GM19025 (cell line): ENCODE measurements at regions not wholly inside any gene's neighbourhood (a gene's known extent, or its start where the extent isn't known, plus 50 kb on each side); places are given as distances from the start of the nearest gene placed in this dataset.

Experiments
- ATAC-seq: cut with Tn5 transposase; IDR thresholded peaks from one replicate; pipeline ENCODE4 v1.9.1; 2021; ENCODE audit warnings: mild to moderate bottlenecking, low read depth, moderate library complexity; ENCODE audit not compliant: unreplicated experiment

DNA sequence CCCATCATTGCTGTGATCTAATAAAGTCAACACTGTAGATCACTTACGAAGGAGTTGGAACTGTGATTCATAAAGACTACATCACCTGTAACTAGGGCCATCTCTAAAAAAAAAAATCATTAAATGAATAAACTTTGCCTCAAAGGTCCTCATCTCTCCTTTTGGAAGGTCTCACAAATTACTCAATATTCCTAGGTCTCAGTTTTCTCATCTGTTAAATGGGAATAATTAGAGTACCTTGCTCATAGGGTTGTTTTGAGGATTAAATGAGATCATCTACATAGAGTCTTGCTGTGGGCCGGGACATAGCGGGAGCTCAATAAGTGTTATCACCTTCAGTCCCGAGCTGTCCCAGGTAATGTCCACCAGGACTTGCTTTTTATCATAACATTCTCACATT lies 335.1 kb upstream of the PROK2 start:
- ATAC-seq = no peak

DNA sequence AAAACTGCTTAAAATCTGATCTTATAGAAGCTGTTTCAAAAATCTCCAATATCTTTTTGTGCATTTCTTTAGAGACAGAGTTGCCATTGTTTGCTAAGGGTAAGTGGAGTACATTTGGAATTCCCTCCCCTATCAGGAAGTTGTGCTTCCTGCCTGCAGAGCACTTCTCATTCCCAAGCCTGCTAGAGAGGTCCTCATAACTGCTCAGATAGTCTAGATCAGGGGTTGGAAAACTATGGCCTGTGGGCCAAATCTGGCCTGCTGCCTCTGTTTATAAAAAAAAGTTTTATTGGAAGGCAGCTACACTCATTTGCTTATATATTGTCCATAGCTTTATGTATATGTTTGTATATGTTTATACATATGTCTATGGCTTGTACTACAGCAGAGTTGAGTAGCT lies 333.7 kb upstream of the PROK2 start:
- ATAC-seq = no peak

DNA sequence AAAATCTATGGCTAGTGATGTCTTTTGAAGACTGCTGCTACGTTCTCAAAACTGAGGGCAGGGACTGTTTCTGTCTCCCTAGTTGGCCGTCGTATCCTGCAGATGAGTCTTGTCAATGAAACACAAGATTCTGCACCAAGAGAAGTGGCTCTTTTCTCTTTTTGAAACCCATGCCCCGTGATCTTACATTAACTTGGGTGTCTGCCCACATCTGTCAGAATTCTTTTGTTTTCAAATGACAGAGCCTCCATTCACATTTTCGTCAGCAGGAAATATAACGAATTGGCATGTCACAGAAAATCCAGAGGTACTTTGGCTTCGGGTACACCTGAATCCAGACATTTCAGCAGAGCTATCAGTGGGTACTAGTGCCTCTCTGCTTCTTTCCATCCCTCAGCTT lies 331.3 kb upstream of the PROK2 start:
- no peak for ATAC-seq

DNA sequence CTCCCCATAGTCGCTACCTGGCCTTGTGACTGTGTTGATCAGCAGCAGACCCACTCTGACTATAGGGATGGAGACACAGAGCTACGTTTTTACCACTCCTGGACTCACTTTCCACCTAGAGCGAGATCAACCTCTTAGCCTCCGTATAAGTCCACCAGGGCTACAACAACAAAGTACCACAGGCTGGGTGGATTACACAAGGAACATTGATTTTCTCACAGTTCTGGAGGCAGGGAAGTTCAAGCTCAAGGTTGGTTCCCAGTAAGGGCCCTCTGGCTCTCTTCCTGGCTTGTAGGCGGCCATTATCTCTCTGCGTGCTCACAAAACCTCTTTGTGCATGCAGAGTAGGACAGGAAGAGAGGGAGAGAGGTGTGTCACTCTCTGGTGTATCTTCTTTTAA lies 330.4 kb upstream of the PROK2 start:
- no peak for ATAC-seq

- ATAC-seq = no peak
These were observed 329.8 kb upstream of the PROK2 start for GRCh38 chr3:72114773-72115172.

GRCh38 chr3:72113964-72114363 lies 329.0 kb upstream of the PROK2 start:
- no peak for ATAC-seq

GRCh38 chr3:72113564-72113963 lies 328.6 kb upstream of the PROK2 start:
- ATAC-seq = no peak

DNA sequence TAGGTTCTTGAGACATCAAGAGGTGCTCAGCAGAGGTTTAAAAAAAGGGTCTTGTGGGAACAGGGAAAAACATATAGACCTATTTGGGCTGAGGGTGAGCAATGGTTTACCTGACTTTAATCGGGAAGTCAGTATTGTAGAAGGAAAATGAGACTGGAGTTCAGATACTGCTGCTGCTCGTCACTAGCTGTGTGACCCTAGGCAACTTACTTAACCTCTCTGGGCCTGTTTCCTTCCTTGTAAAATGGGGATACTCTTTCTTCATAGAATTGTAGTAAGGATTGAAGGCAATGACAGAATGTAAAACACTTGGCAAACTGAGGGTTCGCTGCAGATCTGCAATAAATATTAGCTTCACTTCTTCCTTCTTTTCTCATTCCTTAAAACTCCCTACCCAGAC lies 327.5 kb upstream of the PROK2 start:
- ATAC-seq = no peak

- ATAC-seq = no peak
These were observed 326.6 kb upstream of the PROK2 start for GRCh38 chr3:72111265-72112205.

GRCh38 chr3:72109327-72110259 lies 324.6 kb upstream of the PROK2 start:
- no peak for ATAC-seq

DNA sequence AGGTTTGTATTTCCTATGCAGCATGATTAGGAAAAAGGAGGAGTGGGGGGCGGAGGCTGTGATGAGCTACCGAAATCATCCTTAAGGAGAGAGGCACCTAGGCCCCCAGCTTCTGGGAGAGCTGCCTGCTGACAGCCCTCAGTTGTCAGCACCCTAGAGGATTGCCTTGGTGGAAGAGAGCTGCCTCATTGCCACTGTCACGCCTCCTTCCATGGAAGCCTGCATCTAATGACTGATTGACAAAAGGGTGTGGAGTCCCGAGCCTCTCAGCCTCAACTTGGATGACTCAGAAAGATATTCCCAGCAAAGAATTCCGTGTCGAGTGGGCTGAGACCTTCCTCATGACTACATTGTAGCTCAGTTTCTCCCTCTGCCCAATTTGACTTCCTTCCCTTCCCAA lies 320.4 kb upstream of the PROK2 start:
- no peak for ATAC-seq

DNA sequence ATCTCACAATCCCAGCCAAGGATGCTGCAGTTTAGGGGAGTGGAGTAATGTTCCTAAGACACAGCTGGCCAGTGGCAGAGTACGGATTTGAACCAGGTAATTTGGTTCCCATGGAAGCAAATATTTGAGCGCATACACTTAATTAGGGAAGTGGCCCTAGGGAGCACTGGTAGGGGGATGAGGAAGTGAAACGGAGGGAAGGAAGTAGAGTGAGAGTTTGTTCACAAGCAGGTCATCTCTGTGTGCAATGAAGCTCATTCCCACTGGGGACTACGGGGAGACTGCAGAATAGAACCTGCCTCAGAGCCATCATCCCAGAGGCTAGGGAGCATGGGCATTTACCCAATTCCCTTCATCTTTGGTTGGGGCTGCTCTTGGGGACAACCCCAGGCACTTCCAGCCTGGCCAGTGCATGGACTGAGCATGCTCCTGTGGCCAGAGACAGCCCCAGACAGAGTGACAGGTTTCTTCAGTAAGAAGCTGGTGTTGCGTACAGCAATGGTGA lies 317.2 kb upstream of the PROK2 start:
- ATAC-seq = no peak

DNA sequence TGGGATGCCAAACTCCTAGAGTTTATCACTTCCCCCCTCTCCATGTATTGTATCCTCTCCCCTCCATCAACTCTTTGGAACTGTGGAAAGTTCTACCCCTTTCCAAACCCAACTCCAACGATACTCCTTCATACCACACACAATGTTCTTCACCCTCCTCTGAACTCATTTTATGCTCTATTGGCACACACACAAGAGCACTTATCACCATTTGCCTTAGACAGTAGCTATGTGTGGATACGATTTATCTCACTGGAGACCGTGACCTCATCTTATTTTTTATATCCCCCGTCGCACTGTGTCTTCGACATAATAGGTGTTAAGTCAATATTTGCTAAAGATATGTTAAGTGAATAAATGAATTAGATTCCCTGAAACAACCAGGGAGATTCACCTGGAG lies 316.5 kb upstream of the PROK2 start:
- no peak for ATAC-seq

DNA sequence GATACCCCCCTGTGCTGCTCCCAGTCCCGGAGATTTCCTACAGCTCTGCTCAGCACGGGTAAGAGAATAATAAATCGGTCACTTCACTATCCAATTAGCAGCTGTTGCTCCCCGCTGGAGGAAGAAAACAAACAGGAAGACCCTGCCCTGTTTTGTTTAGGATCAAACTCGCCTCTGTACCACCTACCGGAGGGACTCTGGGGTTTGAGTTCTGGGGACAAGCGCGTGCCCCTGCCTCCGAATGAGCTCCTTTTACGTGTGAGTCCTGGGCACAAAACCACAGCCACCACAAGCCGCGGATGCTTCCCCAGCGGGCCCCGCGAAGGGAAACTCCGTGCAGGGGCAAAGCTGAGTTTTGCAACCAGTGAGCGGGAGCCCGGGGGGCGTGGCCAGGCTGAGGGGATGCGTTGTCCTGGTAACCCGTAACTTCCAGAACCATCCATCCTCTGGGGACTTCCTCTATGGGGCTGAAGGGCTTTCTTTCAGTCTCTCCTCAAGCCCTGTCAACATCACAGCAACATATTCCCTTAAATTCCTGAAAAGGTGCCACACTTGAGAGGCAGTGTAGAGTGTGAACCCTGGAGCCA lies 315.7 kb upstream of the PROK2 start:
- peak; percentile 52 for ATAC-seq

GRCh38 chr3:72100080-72100511 lies 315.1 kb upstream of the PROK2 start:
- ATAC-seq = no peak

DNA sequence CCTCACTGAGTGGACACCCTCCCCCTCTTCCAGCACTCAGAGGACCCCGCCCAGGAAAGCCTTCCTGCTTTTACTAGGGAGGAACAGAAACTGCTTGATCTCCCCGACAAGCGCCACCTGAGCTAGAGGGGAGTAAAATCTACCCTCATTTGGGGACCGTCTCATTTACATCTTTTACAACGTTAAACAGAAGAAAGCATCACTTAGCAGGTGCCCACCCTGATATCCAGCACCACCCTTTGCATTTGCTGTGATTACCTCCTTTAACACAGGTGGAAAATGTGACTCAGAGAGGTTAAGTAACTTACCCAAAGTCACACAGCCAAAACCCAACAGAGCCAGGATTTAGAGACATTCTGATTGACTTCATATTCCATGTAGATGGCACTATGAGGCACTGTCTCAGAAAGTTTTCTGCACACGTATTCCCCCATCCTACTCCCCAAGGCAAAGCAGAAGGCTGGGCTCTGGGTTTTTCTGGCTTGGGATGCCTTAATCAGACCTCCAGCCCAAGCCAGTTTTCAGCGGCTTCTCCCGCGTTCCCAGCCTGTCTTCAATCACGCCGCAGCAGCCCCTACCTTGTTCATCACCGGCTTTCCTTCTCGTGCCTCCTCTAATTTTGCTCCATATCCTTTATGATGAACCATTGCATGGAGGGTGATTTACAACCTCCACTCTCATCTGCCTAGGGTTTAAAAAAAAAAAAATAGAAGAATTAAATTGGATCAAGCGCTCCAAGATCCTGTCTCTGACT lies 314.6 kb upstream of the PROK2 start:
- ATAC-seq = no peak

DNA sequence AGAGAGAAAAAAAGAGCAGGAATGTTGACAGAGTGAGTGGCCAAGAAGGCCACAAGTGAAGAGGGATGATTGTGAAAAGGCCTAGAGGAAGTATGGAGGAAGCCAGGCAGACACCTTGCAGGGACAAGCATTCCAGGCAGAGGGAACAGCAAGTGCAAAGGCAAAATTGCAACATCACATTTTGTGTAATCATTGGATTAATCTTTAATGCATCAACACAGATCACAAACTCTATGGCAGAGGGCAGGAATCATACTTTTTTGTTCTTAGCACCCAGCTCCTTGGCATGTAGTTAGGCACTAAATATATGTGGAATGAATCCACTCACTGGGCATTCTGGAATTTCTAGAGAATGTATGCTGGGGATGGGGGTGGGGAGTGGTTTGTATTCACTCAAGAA lies 312.1 kb upstream of the PROK2 start:
- no peak for ATAC-seq

- no peak for ATAC-seq
These were observed 310.6 kb upstream of the PROK2 start for GRCh38 chr3:72095521-72095920.

DNA sequence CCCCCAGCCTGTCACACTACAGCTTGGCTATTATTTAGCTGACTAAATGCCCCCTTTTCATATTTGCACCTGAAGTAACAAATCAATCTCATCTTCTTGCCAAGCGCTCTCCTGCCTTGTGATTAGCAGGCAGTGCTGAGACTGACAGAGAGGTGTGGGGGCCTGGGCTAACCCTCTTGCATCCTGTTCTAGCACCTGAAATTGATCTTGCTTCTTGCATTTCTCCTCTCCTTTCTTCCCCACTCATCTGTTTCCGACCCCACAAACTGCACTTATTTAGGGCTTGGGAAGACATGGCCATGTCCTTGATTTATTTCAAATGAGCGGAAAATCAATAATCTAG lies 309.0 kb upstream of the PROK2 start:
- no peak for ATAC-seq

- no peak for ATAC-seq
These were observed 308.5 kb upstream of the PROK2 start for GRCh38 chr3:72093270-72093991.
